Stimulated activated CD4-positive, alpha-beta T cell treated with anti-CD3 and anti-CD28 coated beads, Interleukin-2, amount 100 ng/mL, for 48 hours (primary cell): ENCODE measurements at regions not wholly inside any gene's neighbourhood (a gene's known extent, or its start where the extent isn't known, plus 50 kb on each side); places are given as distances from the start of the nearest gene placed in this dataset.
"Not testable (repeated sequence)": the region's sequence is repeated elsewhere in the genome, so short reads cannot be mapped to it uniquely, and the experiment has no call there.

Experiments
- DNase-seq, 2 donors: peaks; one replicate each; pipeline ENCODE4 v3.0.0-alpha.2; 2020

- DNase-seq: no peak
Observed at GRCh38 chr3:21017115-21017852, 733.7 kb downstream of the ZNF385D start.

GRCh38 chr3:21013566-21013965 is 737.4 kb downstream of the ZNF385D start:
- DNase-seq: no peak

- no peak for DNase-seq
Observed at GRCh38 chr3:20999661-21000060, 751.3 kb downstream of the ZNF385D start.

- DNase-seq: no peak
Observed at GRCh38 chr3:20997183-20997582, 753.8 kb downstream of the ZNF385D start.

- DNase-seq: no peak
Observed at GRCh38 chr3:20990896-20991295, 760.1 kb downstream of the ZNF385D start.

GRCh38 chr3:20989653-20990052 is 761.4 kb downstream of the ZNF385D start:
- DNase-seq: not testable (repeated sequence)

GRCh38 chr3:20984594-20985205 is 766.3 kb downstream of the ZNF385D start:
- no peak for DNase-seq

GRCh38 chr3:20975188-20975651 is 775.8 kb downstream of the ZNF385D start:
- no peak for DNase-seq

- DNase-seq: no peak
Observed at GRCh38 chr3:20974396-20974795, 776.6 kb downstream of the ZNF385D start.

- DNase-seq: not testable (repeated sequence)
Observed at GRCh38 chr3:20970807-20971206, 780.2 kb downstream of the ZNF385D start.

- DNase-seq: not testable (repeated sequence)
Observed at GRCh38 chr3:20967485-20967884, 781.5 kb upstream of the SGO1 start.

GRCh38 chr3:20958161-20958560 is 772.2 kb upstream of the SGO1 start:
- no peak for DNase-seq

GRCh38 chr3:20945892-20946291 is 759.9 kb upstream of the SGO1 start:
- no peak for DNase-seq

GRCh38 chr3:20935791-20936190 is 749.8 kb upstream of the SGO1 start:
- no peak for DNase-seq

- DNase-seq: no peak
Observed at GRCh38 chr3:20931834-20932233, 745.8 kb upstream of the SGO1 start.

GRCh38 chr3:20930034-20930433 is 744.0 kb upstream of the SGO1 start:
- DNase-seq: no peak

GRCh38 chr3:20924646-20925385 is 738.8 kb upstream of the SGO1 start:
- no peak for DNase-seq

GRCh38 chr3:20921112-20921511 is 735.1 kb upstream of the SGO1 start:
- DNase-seq: not testable (repeated sequence)

GRCh38 chr3:20916951-20917606 is 731.1 kb upstream of the SGO1 start:
- no peak for DNase-seq

- DNase-seq: no peak
Observed at GRCh38 chr3:20914310-20914709, 728.3 kb upstream of the SGO1 start.

- DNase-seq: no peak
Observed at GRCh38 chr3:20912406-20912805, 726.4 kb upstream of the SGO1 start.

GRCh38 chr3:20909511-20909910 is 723.5 kb upstream of the SGO1 start:
- no peak for DNase-seq

- no peak for DNase-seq
Observed at GRCh38 chr3:20905210-20905805, 719.3 kb upstream of the SGO1 start.
